ENCODE measurements at regions not wholly inside any gene's neighbourhood (a gene's known extent, or its start where the extent isn't known, plus 50 kb on each side); places are given as distances from the start of the nearest gene placed in this dataset.

DNA sequence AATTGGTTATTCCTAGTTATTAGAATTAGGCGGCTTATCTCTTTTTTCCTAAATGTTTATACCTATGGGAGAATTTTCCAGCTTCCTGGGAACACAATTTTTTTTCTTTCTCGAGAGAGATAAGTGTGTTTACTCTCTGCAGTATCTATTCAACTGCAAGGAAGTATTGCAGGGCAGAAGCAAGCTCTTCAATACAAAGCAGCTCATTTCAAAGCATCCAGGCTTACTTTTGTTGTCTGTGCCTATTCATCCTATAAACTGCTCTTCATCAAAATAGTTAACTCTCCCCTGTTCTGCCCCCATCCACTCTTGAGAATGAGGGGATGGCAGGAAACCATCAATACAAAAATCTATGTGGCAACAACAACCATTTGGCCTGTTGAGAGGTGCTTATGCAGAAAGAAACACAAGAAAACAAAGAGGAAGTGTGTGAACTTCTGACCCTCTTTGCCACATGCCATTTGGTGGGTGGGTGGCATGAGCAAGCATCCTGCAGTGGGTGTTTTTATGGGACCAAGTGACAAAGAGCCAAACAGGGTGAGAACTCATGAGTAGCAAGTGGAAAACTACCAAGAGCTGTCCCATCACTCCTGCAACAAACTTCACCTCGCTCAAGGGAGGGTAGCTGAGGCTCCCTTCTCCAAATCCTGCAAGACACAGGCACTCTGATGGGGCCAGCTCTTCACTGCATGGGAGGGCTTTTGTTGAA, 50.6 kb upstream of the MRPS6 start:
- DNase-seq (ENCODE audit: low spot score), result no peak

DNA sequence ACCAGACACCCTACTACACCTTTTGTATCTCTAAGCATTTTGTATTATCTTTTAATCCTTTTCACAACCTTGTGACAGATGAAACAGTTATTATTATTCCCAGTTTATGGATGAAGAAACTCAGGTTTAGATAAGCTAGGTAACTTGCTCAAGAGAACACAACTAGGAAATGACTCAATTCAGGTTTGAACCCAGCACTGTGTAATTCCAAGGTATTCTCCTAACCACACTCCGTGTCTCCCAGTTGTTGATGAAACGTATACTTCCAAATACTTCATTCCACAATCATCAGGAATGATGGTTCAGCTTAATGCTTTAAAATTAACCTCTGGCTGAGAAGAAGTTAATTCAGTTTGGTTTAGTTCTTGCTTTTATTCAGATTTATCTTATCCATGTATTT, 51.7 kb upstream of the MRPS6 start:
- DNase-seq (ENCODE audit: low spot score), result no peak

DNA sequence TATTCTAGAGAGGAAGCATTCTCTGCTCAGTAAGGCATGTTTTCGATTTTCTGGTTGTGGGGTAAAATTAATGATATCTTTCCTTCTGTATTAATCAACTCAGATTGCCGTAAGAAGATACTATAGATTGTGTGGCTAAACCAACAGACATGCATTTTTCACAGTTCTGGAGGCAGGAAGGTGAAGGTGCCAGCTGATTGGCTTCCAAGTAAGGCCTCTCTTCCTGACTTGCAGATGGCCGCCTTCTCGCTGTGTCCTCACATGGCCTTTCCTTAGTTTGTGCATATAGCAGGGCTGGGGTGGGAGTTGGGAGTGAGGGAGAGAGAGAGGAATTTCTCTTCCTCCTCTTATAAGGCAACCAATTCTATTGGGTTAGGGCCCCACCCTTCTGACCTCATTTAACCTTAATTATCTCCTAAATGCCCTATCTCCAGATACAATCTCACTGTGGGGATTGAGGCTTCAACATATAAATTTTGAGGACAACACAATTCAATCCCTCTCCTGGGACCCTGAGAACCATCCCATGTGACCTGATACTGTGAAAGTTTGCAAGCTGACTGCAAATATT, 52.3 kb upstream of the MRPS6 start:
- no peak for DNase-seq (ENCODE audit: low spot score)

DNA sequence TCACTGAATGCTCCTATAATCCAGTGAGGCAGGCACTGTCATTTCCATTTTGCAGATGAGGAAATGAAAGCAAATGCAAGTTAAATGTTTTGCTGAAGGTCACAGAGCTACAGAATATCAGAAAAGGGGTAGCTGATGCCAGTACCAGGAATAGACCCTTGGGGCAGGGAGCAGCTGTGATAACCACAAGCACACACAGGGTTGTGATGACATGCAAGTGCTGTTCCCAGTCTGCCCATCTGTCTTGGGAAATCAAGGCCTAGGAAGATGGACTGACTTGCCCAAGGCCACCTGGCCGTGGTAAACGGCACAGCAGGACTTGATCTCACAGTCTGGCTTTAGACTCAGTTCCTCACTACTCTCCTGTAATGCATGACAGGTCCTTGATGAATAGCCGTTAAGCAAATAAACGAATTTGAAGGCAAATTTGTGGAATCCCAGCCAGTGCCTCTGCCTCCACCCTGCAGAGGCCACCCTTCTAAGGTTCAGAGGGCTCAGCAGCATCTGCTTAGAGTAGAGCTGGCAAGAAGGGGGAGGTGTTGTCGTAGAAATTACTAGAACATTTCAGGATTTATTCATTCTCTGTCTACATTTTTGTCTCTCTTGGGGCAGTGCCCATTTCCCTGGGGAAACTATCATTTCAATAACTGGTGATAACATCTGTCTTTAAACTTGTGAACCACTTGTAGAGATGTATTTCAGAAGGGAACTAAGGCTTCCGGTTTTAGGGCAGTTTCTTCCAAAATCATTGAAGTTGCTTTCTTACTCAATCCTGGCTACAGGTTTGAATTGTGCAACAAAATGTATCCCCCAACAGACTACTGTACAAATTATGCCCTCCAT, 53.2 kb upstream of the MRPS6 start:
- no peak for DNase-seq (ENCODE audit: low spot score)

DNA sequence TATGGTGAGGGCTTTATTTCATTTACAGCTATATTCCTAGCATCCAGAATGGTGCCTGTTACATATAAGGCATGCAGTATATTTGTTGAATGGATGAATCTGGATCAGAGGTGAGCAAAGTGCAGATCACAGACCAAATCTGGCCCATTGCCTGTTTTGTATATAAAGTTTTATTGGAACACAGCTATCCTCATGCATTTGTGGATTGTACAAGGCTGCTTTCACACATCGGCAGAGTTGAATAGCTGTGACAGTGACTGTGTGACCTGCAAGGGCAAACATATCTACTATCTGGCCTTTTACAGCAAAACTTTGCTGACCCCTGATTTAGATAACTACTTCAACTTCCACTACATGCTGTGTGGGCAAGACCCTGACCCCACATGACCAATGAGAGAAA, 54.0 kb upstream of the MRPS6 start:
- DNase-seq (ENCODE audit: low spot score), result no peak

DNA sequence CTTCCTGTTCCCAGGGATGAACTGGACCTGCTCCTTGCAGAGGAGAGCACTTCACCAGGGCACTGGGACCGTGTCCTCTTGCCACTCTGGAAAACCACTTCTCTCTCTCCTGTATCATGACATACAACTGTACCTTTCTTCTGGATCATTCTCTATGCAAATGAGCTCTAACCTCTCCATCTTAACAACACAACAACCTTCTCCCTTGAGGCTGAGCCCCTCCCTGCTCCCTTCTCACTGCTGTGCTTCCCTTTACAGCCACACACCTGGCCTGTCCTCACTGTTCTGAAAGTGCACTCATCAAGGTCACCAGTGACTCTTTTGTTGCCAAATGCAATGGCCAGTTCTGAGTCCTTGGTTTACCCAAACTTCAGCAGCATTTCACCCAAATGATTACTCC, 54.5 kb upstream of the MRPS6 start:
- DNase-seq (ENCODE audit: low spot score), result no peak

DNA sequence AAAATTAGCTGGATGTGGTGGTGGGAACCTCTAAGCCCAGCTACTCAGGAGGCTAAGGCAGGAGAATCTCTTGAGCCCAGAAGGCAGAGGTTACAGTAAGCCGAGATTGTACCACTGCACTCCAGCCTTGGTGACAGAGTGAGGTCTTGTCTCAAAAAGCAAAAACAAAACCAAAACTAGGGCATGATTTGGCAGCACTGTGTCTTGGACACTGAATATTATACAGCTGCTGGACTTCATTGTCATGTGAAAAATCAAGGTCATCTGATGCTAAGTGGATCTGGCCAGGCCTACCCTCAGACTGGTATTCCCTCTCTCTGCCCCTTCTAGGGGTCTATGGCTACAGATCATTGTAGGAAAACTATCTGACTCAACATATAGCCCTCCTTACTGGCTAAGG, 55.2 kb upstream of the MRPS6 start:
- no peak for DNase-seq (ENCODE audit: low spot score)

DNA sequence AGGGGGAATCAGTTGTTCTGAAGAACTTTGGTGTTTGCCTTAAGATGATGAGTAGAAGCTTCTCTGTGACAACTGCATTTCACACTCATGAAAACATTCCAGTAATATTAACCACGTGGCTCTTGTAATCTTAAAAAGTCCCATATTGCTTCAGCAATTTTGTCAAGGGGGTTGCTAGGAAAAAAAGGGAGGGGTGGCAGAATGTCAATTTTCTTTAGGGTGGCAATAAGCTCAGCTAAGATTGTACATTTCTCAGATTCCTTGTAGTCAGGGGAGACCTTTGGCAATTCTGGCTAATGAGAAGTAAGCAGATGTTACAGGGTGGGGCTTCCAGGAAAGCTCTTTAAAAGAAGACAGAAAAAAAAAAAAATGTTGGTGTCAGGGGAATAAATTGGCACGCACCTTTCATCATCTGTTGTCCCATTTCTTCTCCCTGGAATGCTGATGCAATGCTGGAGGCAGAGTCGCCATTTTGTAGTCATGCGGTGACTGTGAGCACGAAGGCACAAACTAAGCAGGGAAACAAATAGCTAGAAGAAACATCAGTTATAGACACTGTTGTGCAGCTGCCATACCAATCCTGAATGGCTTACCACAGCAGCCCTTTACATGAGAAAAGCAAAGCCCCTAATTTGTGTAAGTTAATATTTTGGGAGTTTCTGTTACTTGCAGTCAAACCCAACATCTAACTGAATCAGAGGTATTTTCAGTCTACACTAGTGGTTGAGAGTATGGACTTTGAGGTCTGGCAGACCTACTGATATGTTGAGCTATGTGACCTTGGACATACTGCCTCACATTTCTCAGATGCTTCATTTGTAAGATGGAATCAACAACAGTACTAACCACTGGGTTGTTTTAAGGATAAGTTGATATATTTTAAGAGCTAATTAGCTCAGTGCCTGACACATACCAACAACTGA, 56.1 kb upstream of the MRPS6 start:
- DNase-seq (ENCODE audit: low spot score), result no peak

DNA sequence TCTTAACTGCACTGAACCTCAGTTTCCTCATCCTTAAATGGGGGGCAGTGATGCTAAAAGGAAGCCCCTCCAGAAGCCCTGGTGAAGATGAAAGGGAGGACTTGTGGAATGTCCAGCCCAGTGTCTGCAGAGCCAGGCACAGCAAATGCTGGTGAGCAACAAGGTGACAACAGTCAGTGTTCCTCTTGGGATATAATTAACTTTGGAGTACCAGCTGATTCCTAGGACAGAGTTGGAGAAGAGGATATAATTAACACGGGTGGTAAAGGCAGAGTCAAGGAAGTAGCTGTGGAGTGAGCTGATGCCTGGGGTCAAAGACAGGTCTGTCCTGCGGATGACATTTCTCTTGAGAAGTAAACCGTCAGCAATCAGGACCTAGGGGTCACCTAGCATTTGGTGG, 60.7 kb upstream of the MRPS6 start:
- DNase-seq (ENCODE audit: low spot score), result no peak

DNA sequence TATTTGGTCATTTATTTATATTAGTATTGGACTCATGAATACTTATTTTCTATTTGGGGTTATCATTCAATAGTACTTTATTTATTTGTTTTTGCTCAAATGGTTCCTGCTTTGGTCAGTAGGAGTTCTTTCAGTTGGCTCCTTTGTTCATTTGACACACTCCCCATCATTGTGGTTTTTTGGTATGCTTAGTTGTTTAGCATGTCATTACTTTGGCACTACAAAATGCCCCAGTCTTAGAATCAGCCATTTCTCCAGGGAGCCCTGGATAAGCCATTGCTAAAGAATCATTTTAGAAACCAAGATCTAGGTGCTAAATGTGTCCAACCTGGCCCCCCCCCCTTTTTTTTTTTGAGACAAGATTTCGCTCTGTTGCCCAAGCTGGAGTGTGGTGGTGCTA, 61.7 kb upstream of the MRPS6 start:
- no peak for DNase-seq (ENCODE audit: low spot score)

DNA sequence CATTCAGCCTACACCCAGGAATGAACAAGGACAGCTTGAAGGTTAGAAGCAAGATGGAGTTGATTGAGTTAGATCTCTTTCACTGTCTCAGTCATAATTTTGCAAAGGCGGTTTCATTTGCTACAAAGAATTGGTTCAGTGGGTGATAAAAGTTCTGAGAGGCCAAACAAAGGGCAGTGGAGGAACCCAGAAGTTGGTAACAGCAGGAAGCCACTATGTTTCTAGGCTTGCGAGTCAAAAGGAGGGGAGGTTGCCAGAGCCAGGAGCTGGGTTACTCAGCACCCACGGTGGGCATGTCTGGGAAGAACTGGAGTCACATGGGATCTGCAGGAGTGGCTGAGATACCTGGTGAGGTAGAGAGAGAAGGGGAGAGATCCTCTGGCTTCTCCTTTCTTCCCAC, 64.2 kb upstream of the MRPS6 start:
- no peak for DNase-seq (ENCODE audit: low spot score)

DNA sequence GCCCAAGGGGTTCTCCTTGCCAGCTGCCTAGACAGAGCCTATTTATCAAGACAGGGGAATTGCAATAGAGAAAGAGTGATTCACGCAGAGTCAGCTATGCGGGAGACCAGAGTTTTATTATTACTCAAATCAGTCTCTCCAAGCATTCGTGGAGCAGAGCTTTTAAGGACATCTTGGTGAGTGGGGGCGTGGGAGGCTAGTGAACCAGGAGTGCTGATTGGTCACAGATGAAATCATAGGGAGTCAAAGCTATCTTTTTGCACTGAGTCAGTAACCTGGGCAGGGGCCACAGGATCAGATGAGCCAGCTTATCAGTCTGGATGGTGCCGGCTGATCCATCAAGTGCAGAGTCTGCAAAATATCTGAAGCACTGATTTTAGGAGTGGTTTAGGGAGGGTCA, 64.8 kb upstream of the MRPS6 start:
- no peak for DNase-seq (ENCODE audit: low spot score)

DNA sequence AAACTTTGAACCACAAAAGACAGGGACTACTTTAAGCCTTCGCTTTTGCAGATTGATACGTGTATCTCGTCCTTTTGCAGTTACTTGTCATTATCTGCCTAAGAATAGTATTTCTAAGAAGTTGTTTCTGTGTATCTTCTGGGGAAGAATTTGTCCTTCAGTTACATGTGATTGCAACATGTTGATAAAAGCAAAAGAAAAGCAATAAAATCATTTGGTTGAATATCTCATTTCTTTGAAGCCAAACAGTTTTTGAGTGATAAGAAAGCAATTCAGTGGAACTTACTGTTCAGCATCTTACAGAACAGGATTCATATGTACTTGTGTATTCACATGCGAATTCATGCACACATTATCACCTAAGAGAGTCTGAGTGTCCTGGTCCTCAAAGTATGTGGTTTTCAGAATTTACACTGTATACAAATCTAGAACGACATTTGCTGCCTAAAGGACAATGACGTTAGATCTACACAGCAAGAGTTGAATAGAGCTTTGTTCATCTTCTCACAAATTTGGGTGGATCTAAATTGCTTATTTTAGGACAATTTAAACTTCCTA, 66.7 kb upstream of the MRPS6 start:
- no peak for DNase-seq (ENCODE audit: low spot score)

DNA sequence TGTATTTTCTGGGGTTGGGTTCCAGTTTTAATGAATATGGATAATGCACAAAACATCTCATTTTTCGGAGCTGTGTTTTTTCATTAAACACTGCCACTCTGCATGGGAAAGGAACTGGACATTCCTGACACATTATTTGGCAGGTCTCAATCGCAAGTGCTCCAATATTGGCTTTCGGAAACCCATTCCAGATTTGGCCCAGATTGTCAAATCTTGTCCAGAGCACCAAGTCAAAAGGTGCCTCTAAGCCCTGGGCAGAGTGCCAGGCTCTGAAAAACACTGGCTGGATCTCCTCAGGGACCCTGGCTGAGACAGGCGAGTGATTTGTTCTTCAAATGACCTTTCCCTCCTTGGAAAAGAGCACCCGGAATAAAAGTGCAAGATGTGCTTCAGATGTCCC, 68.4 kb upstream of the MRPS6 start:
- DNase-seq (ENCODE audit: low spot score), result no peak

DNA sequence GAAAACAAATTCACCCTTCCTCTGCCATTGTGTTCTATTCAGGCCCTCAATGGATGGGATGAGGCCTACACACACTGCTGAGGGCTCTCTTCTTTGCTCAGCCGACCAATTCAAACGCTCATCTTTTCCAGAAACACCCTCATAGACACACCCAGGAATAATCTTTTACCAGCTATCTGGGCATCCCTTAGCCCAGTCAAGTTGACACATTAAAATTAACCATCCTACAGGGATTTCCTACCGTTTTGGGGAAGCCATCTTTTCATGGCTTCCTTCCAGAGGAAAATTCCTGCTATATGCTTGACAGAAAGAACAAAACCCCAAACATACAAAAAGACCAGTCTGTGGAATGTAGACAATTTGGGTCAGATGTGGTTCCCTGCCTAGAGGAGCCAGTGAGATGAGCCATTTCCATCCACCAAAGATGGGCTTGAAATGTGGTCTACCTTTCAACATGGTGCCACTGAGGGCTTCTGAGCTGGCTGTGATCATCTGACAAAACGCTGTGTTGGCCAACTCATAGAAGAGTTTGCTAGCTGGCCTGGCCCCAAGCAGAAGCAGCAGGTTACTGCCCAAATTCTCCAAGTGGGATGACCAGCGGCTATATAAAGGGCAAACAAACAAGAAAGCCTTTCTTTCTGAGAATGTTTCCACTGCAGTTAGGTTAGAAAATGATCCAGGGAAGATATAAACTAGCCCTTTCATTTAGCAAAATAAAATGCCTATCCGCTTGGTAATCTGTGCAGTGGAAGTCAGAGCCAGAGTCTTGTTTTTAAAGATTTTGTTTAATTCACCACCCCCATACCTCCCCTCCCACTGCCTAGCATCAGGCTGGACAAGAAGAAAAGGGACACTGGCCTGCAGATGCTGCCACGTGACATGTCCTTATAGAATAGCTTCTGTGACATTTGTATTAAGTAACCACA, 69.1 kb upstream of the MRPS6 start:
- DNase-seq (ENCODE audit: low spot score), result no peak

DNA sequence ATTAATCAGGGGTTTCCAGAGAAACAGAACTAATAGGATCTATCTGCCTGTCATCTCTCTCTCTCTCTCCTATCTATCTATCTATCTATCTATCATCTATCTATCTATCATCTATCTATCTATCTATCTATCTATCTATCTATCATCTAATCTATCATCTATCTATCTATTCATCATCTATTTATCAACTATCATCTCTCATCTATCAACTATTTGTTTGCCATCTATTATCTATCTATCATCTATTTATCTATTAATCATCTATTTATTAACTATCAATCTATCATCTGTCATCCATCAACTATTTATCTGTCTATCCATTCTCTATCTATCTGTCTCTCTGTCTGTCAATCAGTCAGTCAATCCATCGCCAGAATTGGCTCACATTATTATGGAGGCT, 70.0 kb upstream of the MRPS6 start:
- no peak for DNase-seq (ENCODE audit: low spot score)

DNA sequence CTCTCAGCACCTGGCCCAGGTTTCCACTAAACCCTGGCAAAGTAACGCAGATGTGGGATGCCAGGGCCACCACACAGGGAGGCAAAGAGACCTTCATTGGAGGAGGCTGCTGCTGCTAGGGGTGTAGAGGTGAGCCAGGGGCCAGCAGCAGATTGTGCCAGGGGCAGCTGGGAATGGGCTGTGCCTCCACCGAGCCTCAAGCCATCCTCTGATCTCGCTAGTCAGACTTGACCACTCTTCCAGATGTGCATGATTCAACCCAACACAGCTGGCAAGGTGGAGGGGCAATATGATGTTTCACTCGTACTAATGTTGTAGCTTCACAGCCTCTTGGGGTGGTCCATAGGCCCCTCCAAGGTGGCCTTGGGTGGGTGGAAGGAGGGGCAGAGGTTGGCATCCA, 73.0 kb upstream of the MRPS6 start:
- no peak for DNase-seq (ENCODE audit: low spot score)

DNA sequence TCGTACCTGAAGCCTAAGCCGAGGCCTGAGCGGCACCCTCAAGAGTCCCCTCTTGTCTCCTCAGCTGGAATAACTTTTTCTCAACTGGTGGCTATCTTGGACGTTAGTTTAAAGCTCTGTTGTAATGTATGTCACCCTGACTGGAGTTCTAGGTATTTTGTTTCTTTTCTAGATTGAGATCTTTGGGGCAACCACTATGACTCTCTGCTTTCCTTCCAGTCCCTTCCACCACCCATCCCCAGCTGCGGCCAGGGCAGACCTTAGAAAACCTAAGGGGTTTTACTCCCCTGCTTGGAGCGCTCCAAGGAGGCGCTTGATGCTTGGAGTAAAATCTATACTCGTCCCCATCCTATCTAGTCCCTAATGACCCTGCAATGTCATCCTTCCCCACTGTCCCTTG, 74.6 kb upstream of the MRPS6 start:
- DNase-seq (ENCODE audit: low spot score), result no peak

DNA sequence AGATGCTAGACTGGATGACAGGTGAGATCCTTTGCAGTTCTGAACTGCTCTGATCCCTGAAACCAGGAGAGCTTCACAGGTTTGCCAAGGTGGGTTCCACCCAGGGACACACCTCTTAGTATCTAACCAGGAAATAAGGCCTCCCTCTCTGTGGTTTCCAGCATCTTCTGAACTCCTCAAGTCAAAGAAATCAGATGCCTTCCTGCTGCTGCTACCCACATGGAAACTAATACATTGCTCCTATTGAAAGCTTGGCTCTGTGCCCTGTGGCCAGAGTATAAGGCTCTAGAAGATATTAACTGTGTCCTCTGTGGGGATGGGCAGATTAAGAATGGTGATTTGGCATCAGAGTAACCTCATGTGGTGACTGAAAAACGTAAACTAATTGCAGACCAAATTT, 75.0 kb upstream of the MRPS6 start:
- DNase-seq (ENCODE audit: low spot score), result no peak

DNA sequence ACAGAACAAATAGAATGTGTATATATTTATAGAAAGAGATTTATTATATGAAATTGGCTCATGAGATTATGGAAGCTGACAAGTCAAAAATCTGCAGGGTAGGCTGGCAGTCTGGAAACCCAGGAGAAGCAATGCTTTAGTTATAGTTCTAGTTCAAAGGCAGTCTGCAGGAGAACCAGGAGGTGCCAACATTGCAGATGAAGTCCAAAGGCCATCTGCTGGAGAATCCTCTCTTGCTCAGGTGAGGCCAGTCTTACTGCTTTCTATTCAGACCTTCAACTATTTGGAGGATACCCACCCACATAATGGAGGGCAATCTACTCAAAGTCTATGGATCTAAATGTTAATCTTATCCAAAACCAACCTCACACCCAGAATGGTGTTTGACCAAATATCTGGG, 75.9 kb upstream of the MRPS6 start:
- no peak for DNase-seq (ENCODE audit: low spot score)

DNA sequence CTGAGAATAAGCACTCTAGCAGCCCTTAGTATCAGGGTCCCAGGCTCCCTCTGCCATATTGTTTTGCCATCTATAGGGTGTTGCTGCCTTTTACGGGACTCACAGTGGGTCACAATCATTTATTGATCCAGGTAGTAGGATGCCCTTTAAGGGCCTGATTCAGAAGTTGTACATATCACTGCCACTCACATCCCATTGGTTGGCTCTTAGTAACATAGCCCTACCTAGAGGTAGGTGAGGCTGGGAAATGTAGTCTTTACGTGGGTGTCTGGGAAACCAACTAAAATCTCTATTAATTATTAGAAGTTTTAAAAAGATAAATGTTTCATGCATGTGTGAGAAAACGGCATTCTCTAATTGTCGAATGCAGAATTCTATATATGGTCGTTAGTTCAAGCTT, 78.8 kb upstream of the ATP5PO start:
- no peak for DNase-seq (ENCODE audit: low spot score)

Measured in mucosa of gallbladder (tissue), 1 donor.